ENCODE measurements at regions not wholly inside any gene's neighbourhood (a gene's known extent, or its start where the extent isn't known, plus 50 kb on each side); places are given as distances from the start of the nearest gene placed in this dataset.

GRCh38 chr4:181946902-181947301 is 296.3 kb upstream of the TENM3 start:
- POLR2A ChIA-PET: no interaction called here
- no peaks in the 10 kb centered on the region for H3K36me3 Mint-ChIP-seq (ENCODE audit: insufficient read depth, unreplicated experiment)
- H3K4me3 Mint-ChIP-seq (ENCODE audit: unreplicated experiment): no peak overlapping the region
- no peaks in the 10 kb centered on the region for H3K9me3 Mint-ChIP-seq (ENCODE audit: unreplicated experiment)
- H3K4me1 Mint-ChIP-seq (ENCODE audit: insufficient read depth, unreplicated experiment): peaks cover 6% of the 10 kb centered on the region
- CTCF ChIA-PET: no interaction called here
- DNase-seq (ENCODE audit: unreplicated experiment): no peak
- no peak for TF ChIP-seq CTCF (IDR thresholded peaks at IDR 0.05; ENCODE audit: unreplicated experiment)
- BruUV-seq (replicated peaks): no TSS peak
- H3K27me3 Mint-ChIP-seq (ENCODE audit: insufficient read depth, unreplicated experiment): no peaks in the 10 kb centered on the region
- intact Hi-C loops (cut with micrococcal nuclease): no loop called here
- no peak overlapping the region for H3K27ac Mint-ChIP-seq (ENCODE audit: low read depth, unreplicated experiment)

DNA sequence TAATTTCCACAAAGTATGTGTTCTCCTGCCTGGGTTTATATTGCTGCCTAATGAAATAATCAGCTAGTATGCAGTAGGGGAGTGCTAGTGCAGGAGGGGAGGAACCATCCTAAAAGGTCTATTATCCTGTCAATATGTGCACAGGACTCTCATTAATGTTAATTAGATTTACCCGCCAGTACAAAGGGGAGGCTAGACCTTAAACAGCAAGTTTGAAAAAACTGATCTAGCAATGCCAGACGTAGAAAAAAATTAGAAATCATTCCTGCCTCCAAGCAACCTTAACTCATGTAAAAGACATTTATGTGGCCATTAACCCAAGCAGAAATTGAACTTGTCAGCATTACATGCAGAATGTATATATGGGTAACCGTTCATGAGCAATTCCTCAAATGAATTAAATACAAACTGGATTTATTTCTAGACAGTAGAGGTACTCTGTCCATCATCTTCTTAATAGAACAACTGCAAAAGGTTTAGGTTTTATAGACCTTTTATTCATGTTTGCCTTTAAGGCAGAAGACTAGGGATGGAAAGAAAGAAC is 294.3 kb upstream of the TENM3 start:
- intact Hi-C loops (cut with micrococcal nuclease): no loop called here
- Mint-ChIP-seq H3K4me3 (ENCODE audit: unreplicated experiment) (no peak overlapping the region), H3K36me3 (ENCODE audit: insufficient read depth, unreplicated experiment) (no peaks in the 10 kb centered on the region), H3K27ac (ENCODE audit: low read depth, unreplicated experiment) (no peak overlapping the region), H3K9me3 (ENCODE audit: unreplicated experiment) (no peaks in the 10 kb centered on the region), H3K27me3 (ENCODE audit: insufficient read depth, unreplicated experiment) (no peaks in the 10 kb centered on the region), H3K4me1 (ENCODE audit: insufficient read depth, unreplicated experiment) (peaks cover 20% of the 10 kb centered on the region)
- CTCF ChIA-PET: no interaction called here
- DNase-seq (ENCODE audit: unreplicated experiment): no peak
- BruUV-seq (replicated peaks): no TSS peak
- TF ChIP-seq CTCF (IDR thresholded peaks at IDR 0.05; ENCODE audit: unreplicated experiment): no peak
- POLR2A ChIA-PET: no interaction called here

DNA sequence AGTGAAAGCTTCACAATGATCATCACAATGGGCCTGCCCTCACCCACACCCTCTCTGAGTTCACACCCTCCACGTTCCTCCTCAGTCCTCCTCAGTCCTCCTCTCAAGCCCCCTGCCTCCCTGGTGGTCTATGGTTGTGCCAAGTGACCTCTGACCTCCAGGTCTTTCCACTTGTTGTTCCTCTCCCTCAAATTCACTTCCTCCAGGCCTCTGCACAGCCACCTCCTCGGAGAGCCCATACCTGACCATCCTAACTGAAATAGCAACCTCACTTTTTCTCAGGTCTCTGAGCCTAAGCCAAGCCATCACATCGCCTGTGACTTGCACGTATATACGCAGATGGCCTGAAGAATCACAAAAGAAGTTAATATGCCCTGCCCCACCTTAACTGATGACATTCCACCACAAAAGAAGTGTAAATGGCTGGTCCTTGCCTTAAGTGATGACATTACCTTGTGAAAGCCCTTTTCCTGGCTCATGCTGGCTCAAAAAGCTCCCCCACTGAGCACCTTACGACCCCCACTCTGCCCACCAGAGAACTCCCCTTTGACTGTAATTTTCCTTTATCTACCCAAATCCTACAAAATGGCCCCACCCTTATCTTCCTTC is 293.4 kb upstream of the TENM3 start:
- intact Hi-C loops (cut with micrococcal nuclease): loop anchor here (5.0 to 10.0 kb wide), 2 partner anchors 192 to 505 kb away; no protein-coding TSS in a partner anchor
- Mint-ChIP-seq H3K27ac (ENCODE audit: low read depth, unreplicated experiment) (no peak overlapping the region), H3K4me1 (ENCODE audit: insufficient read depth, unreplicated experiment) (peaks cover 20% of the 10 kb centered on the region), H3K36me3 (ENCODE audit: insufficient read depth, unreplicated experiment) (no peaks in the 10 kb centered on the region), H3K27me3 (ENCODE audit: insufficient read depth, unreplicated experiment) (no peaks in the 10 kb centered on the region), H3K4me3 (ENCODE audit: unreplicated experiment) (no peak overlapping the region), H3K9me3 (ENCODE audit: unreplicated experiment) (no peaks in the 10 kb centered on the region)
- POLR2A ChIA-PET: no interaction called here
- no peak for DNase-seq (ENCODE audit: unreplicated experiment)
- CTCF ChIA-PET: interaction anchor here (0.7 kb wide), 1 partner anchor 983 kb away, joined by 3 read pairs; no protein-coding TSS in a partner anchor
- TF ChIP-seq CTCF (IDR thresholded peaks at IDR 0.05; ENCODE audit: unreplicated experiment): no peak
- no TSS peak for BruUV-seq (replicated peaks)

DNA sequence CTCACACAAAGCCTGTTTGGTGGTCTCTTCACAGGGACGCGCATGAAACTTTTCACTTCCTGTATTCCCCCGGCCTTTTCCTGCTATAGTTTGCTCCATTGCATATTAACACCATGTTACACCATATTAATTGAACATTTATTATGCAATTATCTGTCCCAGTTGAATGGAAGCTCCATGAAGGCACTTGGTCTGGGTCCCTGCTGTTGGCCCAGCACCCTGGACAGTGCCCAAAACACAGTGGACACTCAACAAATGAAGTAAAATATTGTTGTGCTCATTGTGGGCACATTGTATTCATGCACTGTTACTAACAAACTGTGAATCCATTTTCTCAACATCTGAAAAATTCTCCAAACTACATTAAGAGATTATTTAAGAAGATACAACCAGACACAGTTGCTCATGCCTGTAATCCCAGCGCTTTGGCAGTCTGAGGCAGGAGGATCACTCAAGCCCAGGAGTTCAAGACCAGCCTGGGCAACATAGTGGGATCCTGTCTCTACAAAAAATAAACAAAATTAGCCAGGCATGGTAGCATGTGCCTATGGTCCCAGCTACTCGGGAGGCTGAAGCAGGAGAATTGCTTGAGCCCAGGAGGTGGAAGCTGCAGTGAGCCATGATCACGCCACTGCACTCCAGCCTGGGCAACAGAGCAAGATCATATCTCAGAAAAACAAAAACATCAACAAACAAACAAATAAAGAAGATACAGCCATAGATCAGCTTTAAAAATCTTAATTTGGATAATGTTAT is 292.7 kb upstream of the TENM3 start:
- TF ChIP-seq CTCF (IDR thresholded peaks at IDR 0.05; ENCODE audit: unreplicated experiment): no peak
- Mint-ChIP-seq H3K4me3 (ENCODE audit: unreplicated experiment) (no peak overlapping the region), H3K27ac (ENCODE audit: low read depth, unreplicated experiment) (no peak overlapping the region), H3K36me3 (ENCODE audit: insufficient read depth, unreplicated experiment) (no peaks in the 10 kb centered on the region), H3K9me3 (ENCODE audit: unreplicated experiment) (no peaks in the 10 kb centered on the region), H3K4me1 (ENCODE audit: insufficient read depth, unreplicated experiment) (peaks cover 20% of the 10 kb centered on the region), H3K27me3 (ENCODE audit: insufficient read depth, unreplicated experiment) (no peaks in the 10 kb centered on the region)
- no peak for DNase-seq (ENCODE audit: unreplicated experiment)
- intact Hi-C loops (cut with micrococcal nuclease): loop anchor here (5.0 to 10.0 kb wide), 2 partner anchors 192 to 504 kb away; no protein-coding TSS in a partner anchor
- CTCF ChIA-PET: interaction anchor here (0.7 kb wide), 1 partner anchor 983 kb away, joined by 3 read pairs; no protein-coding TSS in a partner anchor
- POLR2A ChIA-PET: no interaction called here
- no TSS peak for BruUV-seq (replicated peaks)
